NCI-H146 (cell line): ENCODE measurements at regions not wholly inside any gene's neighbourhood (a gene's known extent, or its start where the extent isn't known, plus 50 kb on each side); places are given as distances from the start of the nearest gene placed in this dataset.

ENCODE experiments used
- DNase-seq: peaks from one replicate; lab custom pipeline; 2025; lab: John Stamatoyannopoulos, UW

GRCh38 chr20:24777746-24778145, 171.3 kb upstream of the CST7 start:
- no peak for DNase-seq

GRCh38 chr20:24778585-24779031, 170.5 kb upstream of the CST7 start:
- no peak for DNase-seq

GRCh38 chr20:24779131-24779530, 169.9 kb upstream of the CST7 start:
- DNase-seq: no peak

- DNase-seq: no peak
Measured at GRCh38 chr20:24779946-24780345, 169.1 kb upstream of the CST7 start.

GRCh38 chr20:24780674-24781417, 168.2 kb upstream of the CST7 start:
- DNase-seq: no peak

GRCh38 chr20:24781418-24781980, 167.6 kb upstream of the CST7 start:
- DNase-seq: no peak

- no peak for DNase-seq
Measured at GRCh38 chr20:24782301-24782700, 166.8 kb upstream of the CST7 start.

GRCh38 chr20:24782801-24783630, 166.1 kb upstream of the CST7 start:
- no peak for DNase-seq

GRCh38 chr20:24783631-24784492, 165.2 kb upstream of the CST7 start:
- no peak for DNase-seq

- DNase-seq: no peak
Measured at GRCh38 chr20:24784607-24785006, 164.5 kb upstream of the CST7 start.

- no peak for DNase-seq
Measured at GRCh38 chr20:24785141-24786110, 163.6 kb upstream of the CST7 start.

GRCh38 chr20:24786111-24786495, 163.0 kb upstream of the CST7 start:
- no peak for DNase-seq

GRCh38 chr20:24786646-24787045, 162.4 kb upstream of the CST7 start:
- DNase-seq: no peak

- DNase-seq: no peak
Measured at GRCh38 chr20:24787071-24787470, 162.0 kb upstream of the CST7 start.

GRCh38 chr20:24787621-24788020, 161.4 kb upstream of the CST7 start:
- DNase-seq: no peak

GRCh38 chr20:24789877-24790276, 159.2 kb upstream of the CST7 start:
- no peak for DNase-seq

GRCh38 chr20:24790746-24791283, 158.3 kb upstream of the CST7 start:
- DNase-seq: no peak

- no peak for DNase-seq
Measured at GRCh38 chr20:24791953-24792352, 157.1 kb upstream of the CST7 start.

- no peak for DNase-seq
Measured at GRCh38 chr20:24792641-24793495, 156.2 kb upstream of the CST7 start.

- DNase-seq: no peak
Measured at GRCh38 chr20:24795436-24795835, 153.6 kb upstream of the CST7 start.
